A549 (cell line): ENCODE measurements at regions not wholly inside any gene's neighbourhood (a gene's known extent, or its start where the extent isn't known, plus 50 kb on each side); places are given as distances from the start of the nearest gene placed in this dataset.

ENCODE experiments used
- ATAC-seq, 2 experiments: fragments of 200-7000 bp in 1 of 2; fragments of >200 bp in 1 of 2; cut with Nextera tagmentation in 1 of 2; cut with Tn5 transposase in 1 of 2; 3 replicates each; pipeline versions ENCODE4 v1.8.0 to v1.9.1; 2018 to 2020; ENCODE audit warnings: mild to moderate bottlenecking in 1 of 2, moderate library complexity in 1 of 2
- CTCF ChIA-PET: fragments of 300-600 bp; sonication (Branson Sonifier 250); formaldehyde crosslinking; extraction: SDS; loops from one replicate; lab custom pipeline; 2021; ENCODE audit warnings: antibody characterized with exemption, inconsistent platforms; lab: Yijun Ruan, JAX
- POLR2A ChIA-PET: fragments of 350-600 bp; formaldehyde crosslinking; extraction: SDS; loops from one replicate; lab custom pipeline; 2021; ENCODE audit warnings: antibody characterized with exemption, inconsistent platforms; lab: Yijun Ruan, JAX
- DNase-seq, 2 experiments: peaks; one replicate each; pipeline versions ENCODE4 v3.0.0 to v3.0.0-alpha.2; 2011 to 2016; ENCODE audit warnings: low read depth in 1 of 2, low spot score in 1 of 2
- FAIRE-seq: peaks from 2 replicates; lab custom pipeline; 2011; peaks lifted over from hg19 to GRCh38; lab: Jason Lieb, UNC
- H3K27ac ChIP-seq, 2 experiments: fragments of >200 bp; sonication (Bioruptor Twin); formaldehyde crosslinking; 3 replicates each; pipeline ENCODE4 v1.5.1; 2016 to 2017
- H3K4me1 ChIP-seq: fragments of >200 bp; sonication (Bioruptor Twin); formaldehyde crosslinking; 3 replicates; pipeline ENCODE4 v1.6.1; 2016
- H3K4me2 ChIP-seq: fragments of >200 bp; sonication (Bioruptor Twin); formaldehyde crosslinking; 3 replicates; pipeline ENCODE4 v1.6.1; 2016
- H3K4me3 ChIP-seq: fragments of >200 bp; sonication (Bioruptor Twin); formaldehyde crosslinking; 3 replicates; pipeline ENCODE4 v1.5.1; 2016
- H3K9me3 ChIP-seq: fragments of >200 bp; sonication (Bioruptor Twin); formaldehyde crosslinking; 3 replicates; pipeline ENCODE4 v1.6.1; 2016
- ATOH8 ChIP-seq: fragments of 250-450 bp; sonication (Bioruptor Pico); IDR thresholded peaks from 2 replicates; pipeline ENCODE4 v1.5.0; 2020; ENCODE audit warnings: low read depth, mild to moderate bottlenecking, moderate library complexity
- BHLHE40 ChIP-seq: IDR thresholded peaks from 2 replicates; pipeline ENCODE4 v1.6.1; 2012; ENCODE audit warnings: low read depth, low read length, inconsistent platforms
- CHD2 ChIP-seq: fragments of 150-350 bp; IDR thresholded peaks from 2 replicates; pipeline ENCODE4 v1.6.1; 2014; ENCODE audit warnings: low read length; ENCODE audit not compliant: partially characterized antibody
- CTCF ChIP-seq: fragments of >200 bp; sonication (Bioruptor Twin); formaldehyde crosslinking; IDR thresholded peaks from 3 replicates; pipeline ENCODE4 v1.5.1; 2016
- EP300 ChIP-seq, 2 experiments: fragments of >200 bp; sonication (Bioruptor Twin); formaldehyde crosslinking; IDR thresholded peaks; 2 replicates in 1 of 2; 3 replicates in 1 of 2; pipeline ENCODE4 v1.6.1; 2016 to 2017
- ESRRA ChIP-seq: fragments of 150-350 bp; IDR thresholded peaks from 2 replicates; pipeline ENCODE4 v1.6.1; 2014; ENCODE audit warnings: mild to moderate bottlenecking, low read length, borderline replicate concordance
- FOXS1 ChIP-seq: fragments of 250-450 bp; sonication (Bioruptor Pico); IDR thresholded peaks from 2 replicates; pipeline ENCODE4 v1.5.0; 2020; ENCODE audit warnings: mild to moderate bottlenecking, moderate library complexity
- HMGXB4 ChIP-seq: fragments of 250-450 bp; sonication (Bioruptor Pico); IDR thresholded peaks from 2 replicates; pipeline ENCODE4 v1.5.0; 2021; ENCODE audit warnings: mild to moderate bottlenecking, moderate library complexity, borderline replicate concordance
- HOXB5 ChIP-seq: fragments of 250-450 bp; sonication (Bioruptor Pico); IDR thresholded peaks from 2 replicates; pipeline ENCODE4 v1.5.0; 2020; ENCODE audit warnings: mild to moderate bottlenecking, moderate library complexity
- KDM1A ChIP-seq: fragments of 200-600 bp; sonication (generic); IDR thresholded peaks from 2 replicates; pipeline ENCODE4 v1.6.1; 2016; ENCODE audit warnings: low read depth, mild to moderate bottlenecking
- MAFK ChIP-seq: fragments of 450-650 bp; IDR thresholded peaks from 2 replicates; pipeline ENCODE4 v1.6.1; 2014; ENCODE audit not compliant: partially characterized antibody
- MYC ChIP-seq: IDR thresholded peaks from 2 replicates; pipeline ENCODE4 v1.6.1; 2012; ENCODE audit warnings: mild to moderate bottlenecking, inconsistent platforms, low read length, improper control_type of control experiment, borderline replicate concordance
- NFE2L2 ChIP-seq: fragments of 150-350 bp; conservative IDR thresholded peaks from 2 replicates; pipeline ENCODE4 v1.6.1; 2014; ENCODE audit warnings: low read length
- NPAS2 ChIP-seq: fragments of 250-450 bp; sonication (Bioruptor Pico); IDR thresholded peaks from 2 replicates; pipeline ENCODE4 v1.8.0; 2022; ENCODE audit warnings: mild to moderate bottlenecking, moderate library complexity, borderline replicate concordance
- NR3C1 ChIP-seq: fragments of >200 bp; sonication (Bioruptor Twin); formaldehyde crosslinking; IDR thresholded peaks from 3 replicates; pipeline ENCODE4 v1.6.1; 2017
- PBX3 ChIP-seq: IDR thresholded peaks from 2 replicates; pipeline ENCODE4 v1.6.1; 2012
- PHF8 ChIP-seq: fragments of 200-600 bp; sonication (generic); IDR thresholded peaks from 2 replicates; pipeline ENCODE4 v1.6.1; 2016; ENCODE audit warnings: low read depth, mild to moderate bottlenecking, antibody characterized with exemption, moderate library complexity, borderline replicate concordance
- POLR2A ChIP-seq: IDR thresholded peaks from 2 replicates; pipeline ENCODE4 v1.6.1; 2012; ENCODE audit warnings: mild to moderate bottlenecking, low read length
- RAD21 ChIP-seq, 2 experiments: fragments of >200 bp in 1 of 2; sonication (Bioruptor Twin) in 1 of 2; formaldehyde crosslinking in 1 of 2; IDR thresholded peaks in 1 of 2; conservative IDR thresholded peaks in 1 of 2; 2 replicates in 1 of 2; 3 replicates in 1 of 2; pipeline ENCODE4 v1.6.1; 2012 to 2018; ENCODE audit warnings: inconsistent platforms in 1 of 2
- RARB ChIP-seq: fragments of 250-450 bp; sonication (Bioruptor Pico); IDR thresholded peaks from 2 replicates; pipeline ENCODE4 v1.8.0; 2021; ENCODE audit warnings: mild to moderate bottlenecking, moderate library complexity
- RFX5 ChIP-seq: fragments of 450-650 bp; IDR thresholded peaks from 2 replicates; pipeline ENCODE4 v1.7.1; 2014; ENCODE audit warnings: antibody characterized with exemption, mild to moderate bottlenecking, moderate library complexity
- RNF2 ChIP-seq: fragments of 200-600 bp; sonication (generic); IDR thresholded peaks from 2 replicates; pipeline ENCODE4 v1.6.1; 2016; ENCODE audit warnings: low read depth, mild to moderate bottlenecking, antibody characterized with exemption, moderate library complexity, borderline replicate concordance
- SMC3 ChIP-seq: fragments of >200 bp; sonication (Bioruptor Twin); formaldehyde crosslinking; IDR thresholded peaks from 3 replicates; pipeline ENCODE4 v1.6.1; 2018; ENCODE audit warnings: inconsistent platforms
- WGBS: methylation state at CpG from one replicate; pipeline ENCODE4 v1.1.6; 2017; ENCODE audit errors: missing lambda C conversion rate; 5-methylcytosine and 5-hydroxymethylcytosine counted together
- TF ChIP-seq, protein P1 (sequence below): IDR thresholded peaks from 2 replicates; pipeline ENCODE4 v1.6.1; 2012; ENCODE audit warnings: low read depth, borderline replicate concordance
- TF ChIP-seq, protein P2 (sequence below): fragments of 150-350 bp; IDR thresholded peaks from 2 replicates; pipeline ENCODE4 v1.6.1; 2014; ENCODE audit warnings: low read depth, mild to moderate bottlenecking, low read length
- TF ChIP-seq, protein P3 (sequence below): fragments of 200-600 bp; sonication (generic); IDR thresholded peaks from 2 replicates; pipeline ENCODE4 v1.6.1; 2016; ENCODE audit warnings: antibody characterized with exemption, mild to moderate bottlenecking, moderate library complexity

DNA sequence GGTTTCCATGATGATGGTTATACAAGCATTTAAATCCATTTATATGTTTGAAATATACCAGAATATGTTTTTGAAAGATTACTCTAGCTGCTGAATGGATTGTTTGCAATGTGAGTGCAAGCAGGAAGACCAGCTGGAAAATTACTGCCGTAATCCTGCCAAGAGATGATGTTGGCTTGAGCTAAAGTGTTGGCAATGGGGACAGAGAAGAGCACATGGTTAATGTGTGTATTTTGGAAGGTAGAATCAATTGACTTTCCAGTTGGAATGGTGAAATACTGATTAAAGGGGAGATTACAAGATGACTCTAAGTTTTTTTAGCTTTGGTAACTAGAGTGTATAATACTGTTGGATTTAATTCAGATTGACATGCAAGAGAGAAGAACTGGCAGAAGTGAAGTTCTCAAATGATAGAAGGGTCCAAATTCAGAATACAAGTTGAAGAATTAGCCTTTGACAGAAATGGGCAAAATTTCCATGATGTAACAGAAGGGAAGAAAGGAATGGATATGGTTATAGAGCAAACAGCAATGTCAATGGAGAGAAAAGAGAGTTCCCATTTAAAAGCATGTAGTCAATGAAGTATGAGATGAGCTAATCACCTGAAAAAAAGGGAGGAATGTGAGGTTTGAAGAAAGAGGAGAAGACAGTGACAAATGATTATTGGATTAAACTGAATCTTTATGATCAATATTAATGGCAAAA lies 422.0 kb downstream of the CDC14C start:
- Histone ChIP-seq H3K4me2 (no peak overlapping the region), H3K27ac (no peak overlapping the region), H3K4me3 (no peak overlapping the region), H3K4me1 (no peaks in the 10 kb centered on the region), H3K9me3 (no peaks in the 10 kb centered on the region)
- DNase-seq (no peak), FAIRE-seq (no peak), ATAC-seq (no peak)
- CTCF ChIA-PET: no interaction called here
- POLR2A ChIA-PET: no interaction called here
- TF ChIP-seq HMGXB4 (CRISPR knock-in tag) (no peak), MAFK (no peak), PHF8 (no peak), KDM1A (no peak), SMC3 (no peak), BHLHE40 (no peak), EP300 (IDR thresholded peaks at IDR 0.05) (no peak), NPAS2 (CRISPR knock-in tag) (no peak), ATOH8 (CRISPR knock-in tag) (no peak), NR3C1 (no peak), RARB (CRISPR knock-in tag) (no peak), RNF2 (no peak), CTCF (no peak), POLR2A (no peak), RAD21 (conservative IDR thresholded peaks at IDR 0.05 in 1 of 2, IDR thresholded peaks at IDR 0.05 in 1 of 2) (no peak), ESRRA (no peak), MYC (no peak), HOXB5 (CRISPR knock-in tag) (no peak)
- TF ChIP-seq, protein P1, sequence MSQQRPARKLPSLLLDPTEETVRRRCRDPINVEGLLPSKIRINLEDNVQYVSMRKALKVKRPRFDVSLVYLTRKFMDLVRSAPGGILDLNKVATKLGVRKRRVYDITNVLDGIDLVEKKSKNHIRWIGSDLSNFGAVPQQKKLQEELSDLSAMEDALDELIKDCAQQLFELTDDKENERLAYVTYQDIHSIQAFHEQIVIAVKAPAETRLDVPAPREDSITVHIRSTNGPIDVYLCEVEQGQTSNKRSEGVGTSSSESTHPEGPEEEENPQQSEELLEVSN: no peak
- TF ChIP-seq, protein P2, sequence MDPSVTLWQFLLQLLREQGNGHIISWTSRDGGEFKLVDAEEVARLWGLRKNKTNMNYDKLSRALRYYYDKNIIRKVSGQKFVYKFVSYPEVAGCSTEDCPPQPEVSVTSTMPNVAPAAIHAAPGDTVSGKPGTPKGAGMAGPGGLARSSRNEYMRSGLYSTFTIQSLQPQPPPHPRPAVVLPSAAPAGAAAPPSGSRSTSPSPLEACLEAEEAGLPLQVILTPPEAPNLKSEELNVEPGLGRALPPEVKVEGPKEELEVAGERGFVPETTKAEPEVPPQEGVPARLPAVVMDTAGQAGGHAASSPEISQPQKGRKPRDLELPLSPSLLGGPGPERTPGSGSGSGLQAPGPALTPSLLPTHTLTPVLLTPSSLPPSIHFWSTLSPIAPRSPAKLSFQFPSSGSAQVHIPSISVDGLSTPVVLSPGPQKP: no peak
- 0% methylated on average over 1 of the region's 1 CpG for WGBS

GRCh38 chr7:49367072-49367471 lies 406.4 kb upstream of the VWC2 start:
- ATAC-seq (no peak), FAIRE-seq (no peak), DNase-seq (no peak)
- Histone ChIP-seq H3K4me2 (no peak overlapping the region), H3K27ac (no peak overlapping the region), H3K9me3 (no peaks in the 10 kb centered on the region), H3K4me3 (no peak overlapping the region), H3K4me1 (no peaks in the 10 kb centered on the region)
- ChIA-PET CTCF (no interaction called here), POLR2A (no interaction called here)
- 0% methylated on average over 2 of the region's 2 CpGs for WGBS
- TF ChIP-seq CHD2 (no peak), NFE2L2 (no peak), SMC3 (no peak), FOXS1 (CRISPR knock-in tag) (no peak), RAD21 (conservative IDR thresholded peaks at IDR 0.05 in 1 of 2, IDR thresholded peaks at IDR 0.05 in 1 of 2) (no peak), PBX3 (no peak), RFX5 (no peak), PHF8 (no peak)
- TF ChIP-seq, protein P3, sequence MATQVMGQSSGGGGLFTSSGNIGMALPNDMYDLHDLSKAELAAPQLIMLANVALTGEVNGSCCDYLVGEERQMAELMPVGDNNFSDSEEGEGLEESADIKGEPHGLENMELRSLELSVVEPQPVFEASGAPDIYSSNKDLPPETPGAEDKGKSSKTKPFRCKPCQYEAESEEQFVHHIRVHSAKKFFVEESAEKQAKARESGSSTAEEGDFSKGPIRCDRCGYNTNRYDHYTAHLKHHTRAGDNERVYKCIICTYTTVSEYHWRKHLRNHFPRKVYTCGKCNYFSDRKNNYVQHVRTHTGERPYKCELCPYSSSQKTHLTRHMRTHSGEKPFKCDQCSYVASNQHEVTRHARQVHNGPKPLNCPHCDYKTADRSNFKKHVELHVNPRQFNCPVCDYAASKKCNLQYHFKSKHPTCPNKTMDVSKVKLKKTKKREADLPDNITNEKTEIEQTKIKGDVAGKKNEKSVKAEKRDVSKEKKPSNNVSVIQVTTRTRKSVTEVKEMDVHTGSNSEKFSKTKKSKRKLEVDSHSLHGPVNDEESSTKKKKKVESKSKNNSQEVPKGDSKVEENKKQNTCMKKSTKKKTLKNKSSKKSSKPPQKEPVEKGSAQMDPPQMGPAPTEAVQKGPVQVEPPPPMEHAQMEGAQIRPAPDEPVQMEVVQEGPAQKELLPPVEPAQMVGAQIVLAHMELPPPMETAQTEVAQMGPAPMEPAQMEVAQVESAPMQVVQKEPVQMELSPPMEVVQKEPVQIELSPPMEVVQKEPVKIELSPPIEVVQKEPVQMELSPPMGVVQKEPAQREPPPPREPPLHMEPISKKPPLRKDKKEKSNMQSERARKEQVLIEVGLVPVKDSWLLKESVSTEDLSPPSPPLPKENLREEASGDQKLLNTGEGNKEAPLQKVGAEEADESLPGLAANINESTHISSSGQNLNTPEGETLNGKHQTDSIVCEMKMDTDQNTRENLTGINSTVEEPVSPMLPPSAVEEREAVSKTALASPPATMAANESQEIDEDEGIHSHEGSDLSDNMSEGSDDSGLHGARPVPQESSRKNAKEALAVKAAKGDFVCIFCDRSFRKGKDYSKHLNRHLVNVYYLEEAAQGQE: no peak
